Lower leg skin (tissue), 4 donors: ENCODE measurements at regions not wholly inside any gene's neighbourhood (a gene's known extent, or its start where the extent isn't known, plus 50 kb on each side); places are given as distances from the start of the nearest gene placed in this dataset.

ENCODE experiments used
- DNase-seq, 2 donors: peaks; one replicate each; pipeline ENCODE4 v3.0.0-alpha.2; 2019; ENCODE audit warnings: low spot score in 2 of 2
- H3K4me3 ChIP-seq: fragments of 200-600 bp; sonication (generic); 2 replicates; pipeline ENCODE4 v1.5.1; 2017; ENCODE audit warnings: mild to moderate bottlenecking, low read depth; ENCODE audit not compliant: poor library complexity, severe bottlenecking
- POLR2A ChIP-seq, 2 donors: fragments of 450-650 bp; IDR thresholded peaks; one replicate each; pipeline ENCODE4 v1.6.1; 2016 to 2017; ENCODE audit warnings: antibody characterized with exemption in 2 of 2, mild to moderate bottlenecking in 1 of 2, moderate library complexity in 1 of 2
- WGBS, 2 donors: methylation state at CpG; one replicate each; pipeline ENCODE4 v1.1.5; 2018; 5-methylcytosine and 5-hydroxymethylcytosine counted together
- intact Hi-C: fragments of 100-400 bp; cut with DNase I; formaldehyde crosslinking; loops from one replicate; pipeline ENCODE4 v1.15.0; 2023; ENCODE audit warnings: low total_unique reads
- TF ChIP-seq, protein P1 (sequence below), 3 donors: fragments of 450-650 bp; IDR thresholded peaks; one replicate each; pipeline ENCODE4 v1.5.1; 2016; ENCODE audit warnings: antibody characterized with exemption in 3 of 3, mild to moderate bottlenecking in 3 of 3, moderate library complexity in 2 of 3

DNA sequence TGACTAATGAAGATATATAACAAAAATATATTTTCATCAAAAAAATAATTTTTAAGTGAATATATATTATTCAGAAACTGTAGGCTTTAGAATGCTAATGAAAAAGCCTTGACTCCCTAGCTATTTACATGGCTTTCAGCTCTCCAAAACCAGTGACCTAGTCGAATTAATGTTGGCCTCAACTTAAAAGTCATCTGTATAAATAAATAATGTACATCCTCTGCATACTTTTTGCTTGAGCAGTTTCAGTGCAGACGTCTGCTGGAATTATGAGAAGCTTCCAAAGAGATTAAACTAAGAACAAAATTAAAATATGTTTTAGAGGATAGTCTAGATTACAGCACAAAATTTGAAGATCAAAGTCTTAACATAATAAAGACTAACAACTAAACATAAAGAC is 520.4 kb upstream of the ALCAM start:
- WGBS, 2 donors = 22 to 31% methylated on average over 2 of the region's 2 CpGs
- H3K4me3 ChIP-seq = no peak overlapping the region
- DNase-seq = no peak
- intact Hi-C loops = no loop called here
- no peak for TF ChIP-seq POLR2A (IDR thresholded peaks at IDR 0.05)
- TF ChIP-seq, protein P1, sequence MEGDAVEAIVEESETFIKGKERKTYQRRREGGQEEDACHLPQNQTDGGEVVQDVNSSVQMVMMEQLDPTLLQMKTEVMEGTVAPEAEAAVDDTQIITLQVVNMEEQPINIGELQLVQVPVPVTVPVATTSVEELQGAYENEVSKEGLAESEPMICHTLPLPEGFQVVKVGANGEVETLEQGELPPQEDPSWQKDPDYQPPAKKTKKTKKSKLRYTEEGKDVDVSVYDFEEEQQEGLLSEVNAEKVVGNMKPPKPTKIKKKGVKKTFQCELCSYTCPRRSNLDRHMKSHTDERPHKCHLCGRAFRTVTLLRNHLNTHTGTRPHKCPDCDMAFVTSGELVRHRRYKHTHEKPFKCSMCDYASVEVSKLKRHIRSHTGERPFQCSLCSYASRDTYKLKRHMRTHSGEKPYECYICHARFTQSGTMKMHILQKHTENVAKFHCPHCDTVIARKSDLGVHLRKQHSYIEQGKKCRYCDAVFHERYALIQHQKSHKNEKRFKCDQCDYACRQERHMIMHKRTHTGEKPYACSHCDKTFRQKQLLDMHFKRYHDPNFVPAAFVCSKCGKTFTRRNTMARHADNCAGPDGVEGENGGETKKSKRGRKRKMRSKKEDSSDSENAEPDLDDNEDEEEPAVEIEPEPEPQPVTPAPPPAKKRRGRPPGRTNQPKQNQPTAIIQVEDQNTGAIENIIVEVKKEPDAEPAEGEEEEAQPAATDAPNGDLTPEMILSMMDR (IDR thresholded peaks at IDR 0.05) = no peak

DNA sequence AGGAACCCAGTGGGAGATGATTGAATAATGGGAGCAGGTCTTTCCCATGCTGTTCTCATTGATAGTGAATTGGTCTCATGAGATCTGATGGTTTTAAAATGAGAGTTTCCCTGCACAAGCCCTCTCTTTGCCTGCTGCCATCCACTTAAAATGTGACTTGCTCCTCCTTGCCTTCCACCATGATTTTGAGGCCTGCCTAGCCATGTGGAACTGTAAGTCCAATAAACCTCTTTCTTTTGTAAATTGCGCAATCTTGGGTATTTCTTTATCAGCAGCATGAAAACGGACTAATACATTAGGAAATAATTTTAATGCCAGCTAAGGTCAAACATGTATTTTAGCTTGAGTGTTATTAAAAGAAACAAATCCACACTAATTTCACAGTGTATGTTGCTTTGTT is 517.6 kb upstream of the ALCAM start:
- DNase-seq = no peak
- TF ChIP-seq, protein P1 (IDR thresholded peaks at IDR 0.05) = no peak
- no peak for TF ChIP-seq POLR2A (IDR thresholded peaks at IDR 0.05)
- 89% methylated on average over 2 of the region's 2 CpGs for WGBS, 2 donors
- intact Hi-C loops = no loop called here
- H3K4me3 ChIP-seq = no peak overlapping the region

DNA sequence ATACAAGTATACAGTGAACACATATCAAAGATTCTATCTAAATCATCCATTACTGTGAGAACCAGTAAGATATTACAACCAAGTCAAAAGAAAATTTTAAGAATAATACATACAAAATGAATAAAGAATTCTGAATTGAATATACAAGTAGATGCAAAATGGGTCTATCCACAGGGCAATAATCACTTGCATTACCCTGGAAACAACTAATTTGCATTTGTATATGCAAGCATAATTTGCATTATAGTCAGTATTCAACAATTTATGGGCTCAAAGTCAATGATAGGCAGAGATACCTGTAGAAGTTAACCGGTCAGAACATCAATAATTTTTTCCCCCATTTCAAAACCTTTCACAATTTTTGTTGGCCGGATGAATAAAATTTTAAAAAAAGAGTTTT is 512.2 kb upstream of the ALCAM start:
- TF ChIP-seq POLR2A (IDR thresholded peaks at IDR 0.05) = no peak
- TF ChIP-seq, protein P1 (IDR thresholded peaks at IDR 0.05) = no peak
- intact Hi-C loops = no loop called here
- 83 to 85% methylated on average over 2 of the region's 2 CpGs for WGBS, 2 donors

DNA sequence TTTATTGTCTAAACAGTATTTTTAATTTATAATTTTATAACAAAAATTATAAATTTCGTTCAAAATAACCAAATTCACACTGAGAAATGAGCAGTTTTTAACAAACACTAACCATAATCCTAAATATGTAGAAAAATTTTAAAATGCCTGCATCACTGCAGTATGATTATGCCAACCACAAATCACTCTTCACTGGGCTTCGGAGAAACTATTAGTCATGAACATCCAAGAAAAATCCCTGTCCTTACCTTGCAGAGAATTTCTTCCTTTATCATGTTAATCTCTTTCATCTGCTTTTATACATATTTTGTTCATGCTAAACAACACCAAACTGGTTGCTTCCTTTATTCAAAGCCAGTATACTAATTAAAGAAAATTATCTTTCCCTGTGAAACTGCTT is 511.0 kb upstream of the ALCAM start:
- intact Hi-C loops = no loop called here
- DNase-seq = no peak
- H3K4me3 ChIP-seq = no peak overlapping the region
- no peak for TF ChIP-seq POLR2A (IDR thresholded peaks at IDR 0.05)
- TF ChIP-seq, protein P1 (IDR thresholded peaks at IDR 0.05) = no peak
- 39 to 47% methylated on average over 2 of the region's 2 CpGs for WGBS, 2 donors

More for the DNA sequence above, 512.2 kb upstream of the ALCAM start:
- H3K4me3 ChIP-seq = no peak overlapping the region
- no peak for DNase-seq

DNA sequence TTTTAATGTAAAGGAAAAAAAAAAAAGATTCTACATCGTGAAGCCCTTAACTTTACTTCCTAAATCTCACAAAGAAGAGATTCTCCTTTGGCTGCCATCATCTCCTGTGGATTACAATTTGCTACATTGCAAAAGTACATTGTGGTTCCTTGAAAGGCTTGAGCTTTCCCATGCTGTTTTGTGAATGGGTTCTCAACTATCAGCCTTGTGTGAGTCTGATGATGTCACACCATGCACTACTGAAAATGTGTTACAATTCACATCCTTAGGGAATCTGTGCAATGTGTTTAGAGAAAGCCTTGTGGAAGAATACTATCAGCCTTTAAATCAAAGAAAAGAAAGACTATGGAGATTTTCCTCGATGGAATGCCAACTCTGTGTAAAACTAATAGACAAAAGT is 510.0 kb upstream of the ALCAM start:
- WGBS, 2 donors = 36 to 44% methylated on average over 2 of the region's 2 CpGs
- DNase-seq = no peak
- intact Hi-C loops = no loop called here
- no peak overlapping the region for H3K4me3 ChIP-seq
- TF ChIP-seq POLR2A (IDR thresholded peaks at IDR 0.05) = no peak
- TF ChIP-seq, protein P1 (IDR thresholded peaks at IDR 0.05) = no peak

- no peak overlapping the region for H3K4me3 ChIP-seq
- 75 to 80% methylated on average over 2 of the region's 2 CpGs for WGBS, 2 donors
- DNase-seq = no peak
- TF ChIP-seq, protein P1 (IDR thresholded peaks at IDR 0.05) = no peak
- no peak for TF ChIP-seq POLR2A (IDR thresholded peaks at IDR 0.05)
- intact Hi-C loops = no loop called here
Observed at GRCh38 chr3:104868291-104868690, 498.4 kb upstream of the ALCAM start.
